ENCODE measurements at regions not wholly inside any gene's neighbourhood (a gene's known extent, or its start where the extent isn't known, plus 50 kb on each side); places are given as distances from the start of the nearest gene placed in this dataset.

DNA sequence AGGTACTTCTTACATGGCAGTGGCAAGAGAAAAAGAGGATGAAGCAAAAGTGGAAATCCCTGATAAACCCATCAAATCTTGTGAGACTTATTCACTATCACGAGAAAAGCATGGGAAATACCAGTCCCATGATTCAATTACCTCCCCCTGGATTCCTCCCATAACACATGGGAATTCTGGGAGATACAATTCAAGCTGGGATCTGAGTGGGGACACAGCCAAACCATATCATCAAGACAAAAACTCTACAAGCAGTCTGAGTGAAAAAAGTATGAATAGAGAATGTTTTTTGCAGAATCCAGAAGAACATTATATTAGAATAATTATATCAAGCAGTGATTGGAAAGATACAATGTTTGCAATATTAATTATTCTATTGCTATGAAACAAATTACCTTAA lies 893.7 kb downstream of the FAM181B start:
- TF ChIP-seq CTCF (IDR thresholded peaks at IDR 0.05): no peak
- TF ChIP-seq POLR2A (IDR thresholded peaks at IDR 0.05): no peak
